ENCODE measurements at regions not wholly inside any gene's neighbourhood (a gene's known extent, or its start where the extent isn't known, plus 50 kb on each side); places are given as distances from the start of the nearest gene placed in this dataset.

- WGBS, 2 experiments: 89 to 95% methylated on average over 2 of the region's 2 CpGs
- H3K9me3 ChIP-seq (ENCODE audit: control insufficient read depth, low read length): no peaks in the 10 kb centered on the region
- no peaks in the 10 kb centered on the region for H3K4me1 ChIP-seq (ENCODE audit: control insufficient read depth, insufficient read depth, low read length)
- no peaks in the 10 kb centered on the region for H3K27me3 ChIP-seq (ENCODE audit: control insufficient read depth, insufficient read depth, low read length, poor library complexity, severe bottlenecking)
- H3K27ac ChIP-seq (ENCODE audit: insufficient read depth, low read depth, low read length, poor library complexity, severe bottlenecking): no peak overlapping the region
- no peak overlapping the region for H3K4me3 ChIP-seq (ENCODE audit: insufficient read depth, low read depth, low read length)
- no peaks in the 10 kb centered on the region for H3K36me3 ChIP-seq (ENCODE audit: control insufficient read depth, insufficient read depth, low read length)
Observed at GRCh38 chr3:28109829-28110228, 131.6 kb upstream of the CMC1 start.

- no peaks in the 10 kb centered on the region for H3K9me3 ChIP-seq (ENCODE audit: control insufficient read depth, low read length)
- H3K4me3 ChIP-seq (ENCODE audit: insufficient read depth, low read depth, low read length): no peak overlapping the region
- H3K4me1 ChIP-seq (ENCODE audit: control insufficient read depth, insufficient read depth, low read length): no peaks in the 10 kb centered on the region
- no peaks in the 10 kb centered on the region for H3K36me3 ChIP-seq (ENCODE audit: control insufficient read depth, insufficient read depth, low read length)
- no peaks in the 10 kb centered on the region for H3K27me3 ChIP-seq (ENCODE audit: control insufficient read depth, insufficient read depth, low read length, poor library complexity, severe bottlenecking)
- no peak overlapping the region for H3K27ac ChIP-seq (ENCODE audit: insufficient read depth, low read depth, low read length, poor library complexity, severe bottlenecking)
Observed at GRCh38 chr3:28110869-28111268, 130.6 kb upstream of the CMC1 start.

- no peak overlapping the region for H3K4me3 ChIP-seq (ENCODE audit: insufficient read depth, low read depth, low read length)
- H3K27ac ChIP-seq (ENCODE audit: insufficient read depth, low read depth, low read length, poor library complexity, severe bottlenecking): no peak overlapping the region
- H3K27me3 ChIP-seq (ENCODE audit: control insufficient read depth, insufficient read depth, low read length, poor library complexity, severe bottlenecking): no peaks in the 10 kb centered on the region
- WGBS, 2 experiments: 93 to 95% methylated on average over 4 of the region's 4 CpGs
- no peaks in the 10 kb centered on the region for H3K36me3 ChIP-seq (ENCODE audit: control insufficient read depth, insufficient read depth, low read length)
- H3K9me3 ChIP-seq (ENCODE audit: control insufficient read depth, low read length): no peaks in the 10 kb centered on the region
- peaks cover 5% of the 10 kb centered on the region for H3K4me1 ChIP-seq (ENCODE audit: control insufficient read depth, insufficient read depth, low read length)
Observed at GRCh38 chr3:28114893-28115292, 126.5 kb upstream of the CMC1 start.

GRCh38 chr3:28115316-28115715 lies 126.1 kb upstream of the CMC1 start:
- no peak overlapping the region for H3K27ac ChIP-seq (ENCODE audit: insufficient read depth, low read depth, low read length, poor library complexity, severe bottlenecking)
- H3K27me3 ChIP-seq (ENCODE audit: control insufficient read depth, insufficient read depth, low read length, poor library complexity, severe bottlenecking): no peaks in the 10 kb centered on the region
- WGBS, 2 experiments: 100% methylated on average over 1 of the region's 1 CpG
- no peaks in the 10 kb centered on the region for H3K36me3 ChIP-seq (ENCODE audit: control insufficient read depth, insufficient read depth, low read length)
- peaks cover 5% of the 10 kb centered on the region for H3K4me1 ChIP-seq (ENCODE audit: control insufficient read depth, insufficient read depth, low read length)
- H3K4me3 ChIP-seq (ENCODE audit: insufficient read depth, low read depth, low read length): no peak overlapping the region
- H3K9me3 ChIP-seq (ENCODE audit: control insufficient read depth, low read length): no peaks in the 10 kb centered on the region

GRCh38 chr3:28117598-28117997 lies 123.8 kb upstream of the CMC1 start:
- Histone ChIP-seq H3K9me3 (ENCODE audit: control insufficient read depth, low read length) (no peaks in the 10 kb centered on the region), H3K4me1 (ENCODE audit: control insufficient read depth, insufficient read depth, low read length) (peaks cover 5% of the 10 kb centered on the region), H3K4me3 (ENCODE audit: insufficient read depth, low read depth, low read length) (no peak overlapping the region), H3K36me3 (ENCODE audit: control insufficient read depth, insufficient read depth, low read length) (no peaks in the 10 kb centered on the region), H3K27ac (ENCODE audit: insufficient read depth, low read depth, low read length, poor library complexity, severe bottlenecking) (no peak overlapping the region), H3K27me3 (ENCODE audit: control insufficient read depth, insufficient read depth, low read length, poor library complexity, severe bottlenecking) (no peaks in the 10 kb centered on the region)
- WGBS, 2 experiments: 87 to 91% methylated on average over 2 of the region's 2 CpGs

GRCh38 chr3:28118087-28118486 lies 123.3 kb upstream of the CMC1 start:
- Histone ChIP-seq H3K4me1 (ENCODE audit: control insufficient read depth, insufficient read depth, low read length) (peaks cover 5% of the 10 kb centered on the region), H3K36me3 (ENCODE audit: control insufficient read depth, insufficient read depth, low read length) (no peaks in the 10 kb centered on the region)
- WGBS, 2 experiments: 7 to 9% methylated on average over 1 of the region's 1 CpG

GRCh38 chr3:28122227-28122626 lies 119.2 kb upstream of the CMC1 start:
- no peaks in the 10 kb centered on the region for H3K9me3 ChIP-seq (ENCODE audit: control insufficient read depth, low read length)
- no peak overlapping the region for H3K4me3 ChIP-seq (ENCODE audit: insufficient read depth, low read depth, low read length)
- H3K27ac ChIP-seq (ENCODE audit: insufficient read depth, low read depth, low read length, poor library complexity, severe bottlenecking): no peak overlapping the region
- H3K27me3 ChIP-seq (ENCODE audit: control insufficient read depth, insufficient read depth, low read length, poor library complexity, severe bottlenecking): no peaks in the 10 kb centered on the region
- H3K36me3 ChIP-seq (ENCODE audit: control insufficient read depth, insufficient read depth, low read length): no peaks in the 10 kb centered on the region
- peaks cover 5% of the 10 kb centered on the region for H3K4me1 ChIP-seq (ENCODE audit: control insufficient read depth, insufficient read depth, low read length)
- WGBS, 2 experiments: 88 to 91% methylated on average over 4 of the region's 4 CpGs

More at GRCh38 chr3:28118087-28118486, 123.3 kb upstream of the CMC1 start:
- no peaks in the 10 kb centered on the region for H3K27me3 ChIP-seq (ENCODE audit: control insufficient read depth, insufficient read depth, low read length, poor library complexity, severe bottlenecking)
- H3K4me3 ChIP-seq (ENCODE audit: insufficient read depth, low read depth, low read length): no peak overlapping the region
- H3K27ac ChIP-seq (ENCODE audit: insufficient read depth, low read depth, low read length, poor library complexity, severe bottlenecking): no peak overlapping the region
- no peaks in the 10 kb centered on the region for H3K9me3 ChIP-seq (ENCODE audit: control insufficient read depth, low read length)

- 89 to 92% methylated on average over 3 of the region's 3 CpGs for WGBS, 2 experiments
- H3K36me3 ChIP-seq (ENCODE audit: control insufficient read depth, insufficient read depth, low read length): no peaks in the 10 kb centered on the region
Observed at GRCh38 chr3:28124882-28125281, 116.5 kb upstream of the CMC1 start.

GRCh38 chr3:28125342-28125741 lies 116.1 kb upstream of the CMC1 start:
- no peaks in the 10 kb centered on the region for H3K4me1 ChIP-seq (ENCODE audit: control insufficient read depth, insufficient read depth, low read length)
- H3K9me3 ChIP-seq (ENCODE audit: control insufficient read depth, low read length): no peaks in the 10 kb centered on the region
- H3K27me3 ChIP-seq (ENCODE audit: control insufficient read depth, insufficient read depth, low read length, poor library complexity, severe bottlenecking): no peaks in the 10 kb centered on the region
- H3K36me3 ChIP-seq (ENCODE audit: control insufficient read depth, insufficient read depth, low read length): no peaks in the 10 kb centered on the region
- no peak overlapping the region for H3K4me3 ChIP-seq (ENCODE audit: insufficient read depth, low read depth, low read length)
- no peak overlapping the region for H3K27ac ChIP-seq (ENCODE audit: insufficient read depth, low read depth, low read length, poor library complexity, severe bottlenecking)

More at GRCh38 chr3:28124882-28125281, 116.5 kb upstream of the CMC1 start:
- Histone ChIP-seq H3K4me3 (ENCODE audit: insufficient read depth, low read depth, low read length) (no peak overlapping the region), H3K4me1 (ENCODE audit: control insufficient read depth, insufficient read depth, low read length) (no peaks in the 10 kb centered on the region), H3K9me3 (ENCODE audit: control insufficient read depth, low read length) (no peaks in the 10 kb centered on the region), H3K27ac (ENCODE audit: insufficient read depth, low read depth, low read length, poor library complexity, severe bottlenecking) (no peak overlapping the region), H3K27me3 (ENCODE audit: control insufficient read depth, insufficient read depth, low read length, poor library complexity, severe bottlenecking) (no peaks in the 10 kb centered on the region)

- H3K9me3 ChIP-seq (ENCODE audit: control insufficient read depth, low read length): no peaks in the 10 kb centered on the region
- H3K27me3 ChIP-seq (ENCODE audit: control insufficient read depth, insufficient read depth, low read length, poor library complexity, severe bottlenecking): no peaks in the 10 kb centered on the region
- 72 to 73% methylated on average over 2 of the region's 2 CpGs for WGBS, 2 experiments
- H3K27ac ChIP-seq (ENCODE audit: insufficient read depth, low read depth, low read length, poor library complexity, severe bottlenecking): no peak overlapping the region
- no peaks in the 10 kb centered on the region for H3K36me3 ChIP-seq (ENCODE audit: control insufficient read depth, insufficient read depth, low read length)
- no peaks in the 10 kb centered on the region for H3K4me1 ChIP-seq (ENCODE audit: control insufficient read depth, insufficient read depth, low read length)
- no peak overlapping the region for H3K4me3 ChIP-seq (ENCODE audit: insufficient read depth, low read depth, low read length)
Observed at GRCh38 chr3:28130836-28131235, 110.6 kb upstream of the CMC1 start.

- Histone ChIP-seq H3K27ac (ENCODE audit: insufficient read depth, low read depth, low read length, poor library complexity, severe bottlenecking) (no peak overlapping the region), H3K4me3 (ENCODE audit: insufficient read depth, low read depth, low read length) (no peak overlapping the region), H3K36me3 (ENCODE audit: control insufficient read depth, insufficient read depth, low read length) (no peaks in the 10 kb centered on the region), H3K9me3 (ENCODE audit: control insufficient read depth, low read length) (no peaks in the 10 kb centered on the region), H3K4me1 (ENCODE audit: control insufficient read depth, insufficient read depth, low read length) (no peaks in the 10 kb centered on the region), H3K27me3 (ENCODE audit: control insufficient read depth, insufficient read depth, low read length, poor library complexity, severe bottlenecking) (no peaks in the 10 kb centered on the region)
- WGBS, 2 experiments: 92 to 93% methylated on average over 5 of the region's 5 CpGs
Observed at GRCh38 chr3:28132941-28133340, 108.5 kb upstream of the CMC1 start.

Data from ectodermal cell (in vitro differentiated cells).